ENCODE measurements at regions not wholly inside any gene's neighbourhood (a gene's known extent, or its start where the extent isn't known, plus 50 kb on each side); places are given as distances from the start of the nearest gene placed in this dataset.

- no peak overlapping the region for H3K4me3 ChIP-seq (ENCODE audit: low read depth, low read length)
- DNase-seq (ENCODE audit: low read depth) = no peak
- no peak for TF ChIP-seq CTCF (IDR thresholded peaks at IDR 0.05; ENCODE audit: insufficient read depth, low read length)
These were observed 390.4 kb upstream of the KIF2A start for GRCh38 chr5:61915646-61916045.

- DNase-seq (ENCODE audit: low read depth) = no peak
- no peak for TF ChIP-seq CTCF (IDR thresholded peaks at IDR 0.05; ENCODE audit: insufficient read depth, low read length)
- H3K4me3 ChIP-seq (ENCODE audit: low read depth, low read length) = no peak overlapping the region
These were observed 389.1 kb upstream of the KIF2A start for GRCh38 chr5:61916621-61917620.

GRCh38 chr5:61918611-61919010, 387.4 kb upstream of the KIF2A start:
- no peak for TF ChIP-seq CTCF (IDR thresholded peaks at IDR 0.05; ENCODE audit: insufficient read depth, low read length)
- H3K4me3 ChIP-seq (ENCODE audit: low read depth, low read length) = no peak overlapping the region
- DNase-seq (ENCODE audit: low read depth) = no peak

GRCh38 chr5:61919920-61920319, 386.1 kb upstream of the KIF2A start:
- H3K4me3 ChIP-seq (ENCODE audit: low read depth, low read length) = no peak overlapping the region
- no peak for DNase-seq (ENCODE audit: low read depth)
- TF ChIP-seq CTCF (IDR thresholded peaks at IDR 0.05; ENCODE audit: insufficient read depth, low read length) = no peak

GRCh38 chr5:61924251-61924650, 381.8 kb upstream of the KIF2A start:
- no peak for DNase-seq (ENCODE audit: low read depth)
- no peak overlapping the region for H3K4me3 ChIP-seq (ENCODE audit: low read depth, low read length)
- TF ChIP-seq CTCF (IDR thresholded peaks at IDR 0.05; ENCODE audit: insufficient read depth, low read length) = no peak

- no peak for DNase-seq (ENCODE audit: low read depth)
- TF ChIP-seq CTCF (IDR thresholded peaks at IDR 0.05; ENCODE audit: insufficient read depth, low read length) = no peak
- no peak overlapping the region for H3K4me3 ChIP-seq (ENCODE audit: low read depth, low read length)
These were observed 379.1 kb upstream of the KIF2A start for GRCh38 chr5:61926911-61927310.

Data from fibroblast of the aortic adventitia (primary cell).